SK-N-SH (cell line): ENCODE measurements at regions not wholly inside any gene's neighbourhood (a gene's known extent, or its start where the extent isn't known, plus 50 kb on each side); places are given as distances from the start of the nearest gene placed in this dataset.

Source experiments
- CTCF ChIA-PET: fragments of 300-600, 350-600 bp; formaldehyde crosslinking; extraction: SDS; loops from one replicate; lab custom pipeline; 2021; lab: Yijun Ruan, JAX
- POLR2A ChIA-PET: fragments of 350-600 bp; sonication (Branson Sonifier 250); formaldehyde crosslinking; extraction: SDS; loops from one replicate; lab custom pipeline; 2020; ENCODE audit warnings: antibody characterized with exemption, inconsistent platforms; lab: Yijun Ruan, JAX
- DNase-seq: peaks from one replicate; pipeline ENCODE4 v3.0.0; 2012
- H2AFZ ChIP-seq: fragments of 200-600 bp; sonication (generic); 2 replicates; pipeline ENCODE4 v1.8.1; 2016; ENCODE audit warnings: antibody characterized with exemption, mild to moderate bottlenecking, low read depth
- H3F3A ChIP-seq: fragments of 200-600 bp; sonication (generic); replicated peaks from 2 replicates; pipeline ENCODE3; 2016; ENCODE audit warnings: antibody characterized with exemption, mild to moderate bottlenecking; ENCODE audit not compliant: insufficient read depth
- H3K27ac ChIP-seq, 2 experiments: fragments of 200-500 bp in 1 of 2; fragments of 200-600 bp in 1 of 2; sonication (Bioruptor generic) in 1 of 2; sonication (generic), shearing (Covaris generic) in 1 of 2; 2 replicates each; pipeline versions ENCODE4 v1.5.1 to v1.6.1; 2014 to 2016; ENCODE audit warnings: low read depth in 2 of 2, inconsistent platforms in 1 of 2, low read length in 1 of 2, mild to moderate bottlenecking in 1 of 2, mixed read lengths in 1 of 2
- H3K27me3 ChIP-seq: fragments of 200-600 bp; sonication (generic), shearing (Covaris generic); 2 replicates; pipeline ENCODE4 v1.6.1; 2016; ENCODE audit warnings: mixed run types; ENCODE audit not compliant: insufficient read depth
- H3K36me3 ChIP-seq, 2 experiments: fragments of 200-500 bp in 1 of 2; fragments of 200-600 bp in 1 of 2; sonication (Bioruptor generic) in 1 of 2; sonication (generic) in 1 of 2; replicated peaks in 1 of 2; 2 replicates each; pipeline versions ENCODE3 to v1.5.1; 2014 to 2016; ENCODE audit warnings: low read length in 1 of 2, mild to moderate bottlenecking in 1 of 2; ENCODE audit not compliant: insufficient read depth in 2 of 2, control insufficient read depth in 1 of 2
- H3K4me1 ChIP-seq, 2 experiments: fragments of 200-500 bp in 1 of 2; fragments of 200-600 bp in 1 of 2; sonication (Bioruptor generic) in 1 of 2; sonication (generic), shearing (Covaris generic) in 1 of 2; 2 replicates each; pipeline versions ENCODE4 v1.5.1 to v1.6.1; 2014 to 2016; ENCODE audit warnings: low read depth in 1 of 2, low read length in 1 of 2, mixed run types in 1 of 2; ENCODE audit not compliant: insufficient read depth in 2 of 2, control insufficient read depth in 1 of 2
- H3K4me2 ChIP-seq: fragments of 200-600 bp; sonication (generic), shearing (Covaris generic); 2 replicates; pipeline ENCODE4 v1.6.1; 2017; ENCODE audit warnings: mixed run types
- H3K4me3 ChIP-seq, 2 experiments: fragments of 200-500 bp in 1 of 2; fragments of 200-600 bp in 1 of 2; sonication (Bioruptor generic) in 1 of 2; sonication (generic), shearing (Covaris generic) in 1 of 2; 2 replicates each; pipeline versions ENCODE4 v1.5.1 to v1.8.1; 2014 to 2016; ENCODE audit warnings: low read depth in 2 of 2, inconsistent platforms in 1 of 2, low read length in 1 of 2, mild to moderate bottlenecking in 1 of 2, mixed read lengths in 1 of 2, moderate library complexity in 1 of 2
- H3K79me2 ChIP-seq: fragments of 200-600 bp; sonication (generic); 2 replicates; pipeline ENCODE4 v1.8.1; 2017; ENCODE audit warnings: mild to moderate bottlenecking; ENCODE audit not compliant: insufficient read depth
- H3K9ac ChIP-seq: fragments of 200-600 bp; sonication (generic); 2 replicates; pipeline ENCODE4 v1.6.1; 2017; ENCODE audit warnings: mixed run types
- H3K9me2 ChIP-seq: fragments of 200-600 bp; sonication (generic); 2 replicates; pipeline ENCODE4 v1.6.1; 2017; ENCODE audit warnings: mixed run types
- H3K9me3 ChIP-seq: fragments of 200-600 bp; sonication (generic); 2 replicates; pipeline ENCODE4 v1.6.1; 2017; ENCODE audit warnings: mixed run types, mild to moderate bottlenecking, moderate library complexity
- H4K20me1 ChIP-seq: fragments of 200-600 bp; sonication (generic); 2 replicates; pipeline ENCODE4 v1.6.1; 2017; ENCODE audit warnings: mild to moderate bottlenecking, mixed run types; ENCODE audit not compliant: insufficient read depth
- CHD2 ChIP-seq: fragments of 150-350 bp; IDR thresholded peaks from 2 replicates; pipeline ENCODE4 v1.6.1; 2018; ENCODE audit warnings: low read length; ENCODE audit not compliant: partially characterized antibody
- EP300 ChIP-seq, 2 experiments: IDR thresholded peaks; 2 replicates each; pipeline versions ENCODE4 v1.4.0 to v1.6.1; 2012; ENCODE audit warnings: borderline replicate concordance in 1 of 2, low read depth in 1 of 2, low read length in 1 of 2
- EZH2phosphoT487 ChIP-seq: fragments of 200-600 bp; sonication (generic); IDR thresholded peaks from 2 replicates; pipeline ENCODE4 v1.6.1; 2017; ENCODE audit warnings: low read depth, mixed run types, mild to moderate bottlenecking, antibody characterized with exemption, moderate library complexity, borderline replicate concordance
- FOSL2 ChIP-seq: IDR thresholded peaks from 2 replicates; pipeline ENCODE4 v1.4.0; 2012; ENCODE audit warnings: low read depth, mild to moderate bottlenecking, moderate library complexity, borderline replicate concordance
- FOXJ3 ChIP-seq: sonication (generic); formaldehyde crosslinking; IDR thresholded peaks from 2 replicates; pipeline ENCODE4 v1.5.1; 2020; ENCODE audit warnings: mild to moderate bottlenecking, missing genetic modification reagents
- IRF3 ChIP-seq: fragments of 150-350 bp; IDR thresholded peaks from 2 replicates; pipeline ENCODE4 v1.6.1; 2016; ENCODE audit warnings: mild to moderate bottlenecking, low read depth, low read length
- NFIC ChIP-seq: IDR thresholded peaks from 2 replicates; pipeline ENCODE4 v1.4.0; 2012; ENCODE audit warnings: borderline replicate concordance
- NRF1 ChIP-seq: IDR thresholded peaks from 2 replicates; pipeline ENCODE4 v1.6.1; 2012; ENCODE audit warnings: low read depth, mild to moderate bottlenecking, low read length
- RCOR1 ChIP-seq: fragments of 150-350 bp; IDR thresholded peaks from 2 replicates; pipeline ENCODE4 v1.6.1; 2017; ENCODE audit warnings: antibody characterized with exemption, low read length
- RXRA ChIP-seq: IDR thresholded peaks from 2 replicates; pipeline ENCODE4 v1.4.0; 2012; ENCODE audit warnings: low read depth, mild to moderate bottlenecking, borderline replicate concordance
- SIN3A ChIP-seq: IDR thresholded peaks from 2 replicates; pipeline ENCODE4 v1.6.1; 2012; ENCODE audit warnings: low read depth, mild to moderate bottlenecking, low read length, moderate library complexity, borderline replicate concordance
- TCF12 ChIP-seq: IDR thresholded peaks from 2 replicates; pipeline ENCODE4 v1.4.0; 2012
- YY1 ChIP-seq: IDR thresholded peaks from 2 replicates; pipeline ENCODE4 v1.4.0; 2012; ENCODE audit warnings: low read depth, mild to moderate bottlenecking
- WGBS: methylation state at CpG from one replicate; pipeline ENCODE4 v1.1.6; 2017; ENCODE audit warnings: low lambda C conversion rate; 5-methylcytosine and 5-hydroxymethylcytosine counted together
- TF ChIP-seq, protein P1 (sequence below): IDR thresholded peaks from 2 replicates; pipeline ENCODE4 v1.4.0; 2012; ENCODE audit warnings: low read depth
- TF ChIP-seq, protein P2 (sequence below): fragments of 200-600 bp; sonication (generic); IDR thresholded peaks from 2 replicates; pipeline ENCODE4 v1.6.1; 2017; ENCODE audit warnings: antibody characterized with exemption, mild to moderate bottlenecking, moderate library complexity
- TF ChIP-seq, protein P3 (sequence below): fragments of 150-350 bp; IDR thresholded peaks from 2 replicates; pipeline ENCODE4 v1.6.1; 2017; ENCODE audit warnings: antibody characterized with exemption, low read length, low read depth, borderline replicate concordance
- TF ChIP-seq, protein P4 (sequence below): IDR thresholded peaks from 2 replicates; pipeline ENCODE4 v1.6.1; 2012; ENCODE audit warnings: mild to moderate bottlenecking, low read depth, low read length, moderate library complexity
- TF ChIP-seq, protein P5 (sequence below): IDR thresholded peaks from 2 replicates; pipeline ENCODE4; 2012

- Histone ChIP-seq H3K36me3 (no peaks in the 10 kb centered on the region), H3K4me2 (no peak overlapping the region), H3K4me3 (no peak overlapping the region), H4K20me1 (no peaks in the 10 kb centered on the region), H3K9me2 (no peaks in the 10 kb centered on the region), H3K79me2 (no peaks in the 10 kb centered on the region), H3K27ac (no peak overlapping the region), H3K27me3 (no peaks in the 10 kb centered on the region), H2AFZ (no peak overlapping the region), H3K9ac (no peak overlapping the region), H3K9me3 (no peaks in the 10 kb centered on the region), H3F3A (no peaks in the 10 kb centered on the region), H3K4me1 (peaks cover 0 to 11% of the 10 kb centered on the region in 2 experiments; a peak in 1 of 4 replicates)
- ChIA-PET POLR2A (no interaction called here), CTCF (no interaction called here)
- WGBS: 88% methylated on average over 5 of the region's 5 CpGs
- TF ChIP-seq SIN3A (no peak), EZH2phosphoT487 (no peak), RXRA (no peak), FOSL2 (no peak), CHD2 (no peak), IRF3 (no peak), TCF12 (no peak), EP300 (IDR thresholded peaks at IDR 0.05; ENCODE audit: borderline replicate concordance in 1 of 2, low read depth in 1 of 2, low read length in 1 of 2) (no peak), YY1 (no peak), NFIC (no peak), RCOR1 (no peak), NRF1 (no peak), FOXJ3 (CRISPR knock-in tag) (no peak)
- TF ChIP-seq, protein P1, sequence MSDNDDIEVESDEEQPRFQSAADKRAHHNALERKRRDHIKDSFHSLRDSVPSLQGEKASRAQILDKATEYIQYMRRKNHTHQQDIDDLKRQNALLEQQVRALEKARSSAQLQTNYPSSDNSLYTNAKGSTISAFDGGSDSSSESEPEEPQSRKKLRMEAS: no peak
- TF ChIP-seq, protein P2, sequence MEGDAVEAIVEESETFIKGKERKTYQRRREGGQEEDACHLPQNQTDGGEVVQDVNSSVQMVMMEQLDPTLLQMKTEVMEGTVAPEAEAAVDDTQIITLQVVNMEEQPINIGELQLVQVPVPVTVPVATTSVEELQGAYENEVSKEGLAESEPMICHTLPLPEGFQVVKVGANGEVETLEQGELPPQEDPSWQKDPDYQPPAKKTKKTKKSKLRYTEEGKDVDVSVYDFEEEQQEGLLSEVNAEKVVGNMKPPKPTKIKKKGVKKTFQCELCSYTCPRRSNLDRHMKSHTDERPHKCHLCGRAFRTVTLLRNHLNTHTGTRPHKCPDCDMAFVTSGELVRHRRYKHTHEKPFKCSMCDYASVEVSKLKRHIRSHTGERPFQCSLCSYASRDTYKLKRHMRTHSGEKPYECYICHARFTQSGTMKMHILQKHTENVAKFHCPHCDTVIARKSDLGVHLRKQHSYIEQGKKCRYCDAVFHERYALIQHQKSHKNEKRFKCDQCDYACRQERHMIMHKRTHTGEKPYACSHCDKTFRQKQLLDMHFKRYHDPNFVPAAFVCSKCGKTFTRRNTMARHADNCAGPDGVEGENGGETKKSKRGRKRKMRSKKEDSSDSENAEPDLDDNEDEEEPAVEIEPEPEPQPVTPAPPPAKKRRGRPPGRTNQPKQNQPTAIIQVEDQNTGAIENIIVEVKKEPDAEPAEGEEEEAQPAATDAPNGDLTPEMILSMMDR: no peak
- TF ChIP-seq, protein P3, sequence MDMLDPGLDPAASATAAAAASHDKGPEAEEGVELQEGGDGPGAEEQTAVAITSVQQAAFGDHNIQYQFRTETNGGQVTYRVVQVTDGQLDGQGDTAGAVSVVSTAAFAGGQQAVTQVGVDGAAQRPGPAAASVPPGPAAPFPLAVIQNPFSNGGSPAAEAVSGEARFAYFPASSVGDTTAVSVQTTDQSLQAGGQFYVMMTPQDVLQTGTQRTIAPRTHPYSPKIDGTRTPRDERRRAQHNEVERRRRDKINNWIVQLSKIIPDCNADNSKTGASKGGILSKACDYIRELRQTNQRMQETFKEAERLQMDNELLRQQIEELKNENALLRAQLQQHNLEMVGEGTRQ: no peak
- TF ChIP-seq, protein P4, sequence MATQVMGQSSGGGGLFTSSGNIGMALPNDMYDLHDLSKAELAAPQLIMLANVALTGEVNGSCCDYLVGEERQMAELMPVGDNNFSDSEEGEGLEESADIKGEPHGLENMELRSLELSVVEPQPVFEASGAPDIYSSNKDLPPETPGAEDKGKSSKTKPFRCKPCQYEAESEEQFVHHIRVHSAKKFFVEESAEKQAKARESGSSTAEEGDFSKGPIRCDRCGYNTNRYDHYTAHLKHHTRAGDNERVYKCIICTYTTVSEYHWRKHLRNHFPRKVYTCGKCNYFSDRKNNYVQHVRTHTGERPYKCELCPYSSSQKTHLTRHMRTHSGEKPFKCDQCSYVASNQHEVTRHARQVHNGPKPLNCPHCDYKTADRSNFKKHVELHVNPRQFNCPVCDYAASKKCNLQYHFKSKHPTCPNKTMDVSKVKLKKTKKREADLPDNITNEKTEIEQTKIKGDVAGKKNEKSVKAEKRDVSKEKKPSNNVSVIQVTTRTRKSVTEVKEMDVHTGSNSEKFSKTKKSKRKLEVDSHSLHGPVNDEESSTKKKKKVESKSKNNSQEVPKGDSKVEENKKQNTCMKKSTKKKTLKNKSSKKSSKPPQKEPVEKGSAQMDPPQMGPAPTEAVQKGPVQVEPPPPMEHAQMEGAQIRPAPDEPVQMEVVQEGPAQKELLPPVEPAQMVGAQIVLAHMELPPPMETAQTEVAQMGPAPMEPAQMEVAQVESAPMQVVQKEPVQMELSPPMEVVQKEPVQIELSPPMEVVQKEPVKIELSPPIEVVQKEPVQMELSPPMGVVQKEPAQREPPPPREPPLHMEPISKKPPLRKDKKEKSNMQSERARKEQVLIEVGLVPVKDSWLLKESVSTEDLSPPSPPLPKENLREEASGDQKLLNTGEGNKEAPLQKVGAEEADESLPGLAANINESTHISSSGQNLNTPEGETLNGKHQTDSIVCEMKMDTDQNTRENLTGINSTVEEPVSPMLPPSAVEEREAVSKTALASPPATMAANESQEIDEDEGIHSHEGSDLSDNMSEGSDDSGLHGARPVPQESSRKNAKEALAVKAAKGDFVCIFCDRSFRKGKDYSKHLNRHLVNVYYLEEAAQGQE: no peak
- TF ChIP-seq, protein P5, sequence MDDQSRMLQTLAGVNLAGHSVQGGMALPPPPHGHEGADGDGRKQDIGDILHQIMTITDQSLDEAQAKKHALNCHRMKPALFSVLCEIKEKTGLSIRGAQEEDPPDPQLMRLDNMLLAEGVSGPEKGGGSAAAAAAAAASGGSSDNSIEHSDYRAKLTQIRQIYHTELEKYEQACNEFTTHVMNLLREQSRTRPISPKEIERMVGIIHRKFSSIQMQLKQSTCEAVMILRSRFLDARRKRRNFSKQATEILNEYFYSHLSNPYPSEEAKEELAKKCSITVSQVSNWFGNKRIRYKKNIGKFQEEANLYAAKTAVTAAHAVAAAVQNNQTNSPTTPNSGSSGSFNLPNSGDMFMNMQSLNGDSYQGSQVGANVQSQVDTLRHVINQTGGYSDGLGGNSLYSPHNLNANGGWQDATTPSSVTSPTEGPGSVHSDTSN: no peak
- DNase-seq: no peak
Measured at GRCh38 chr6:21536280-21536766, 57.2 kb upstream of the SOX4 start.
